ENCODE measurements at regions not wholly inside any gene's neighbourhood (a gene's known extent, or its start where the extent isn't known, plus 50 kb on each side); places are given as distances from the start of the nearest gene placed in this dataset.

GRCh38 chr1:199204231-199204630 is 565.4 kb downstream of the PTPRC start:
- TF ChIP-seq POLR2A (IDR thresholded peaks at IDR 0.05): no peak
- TF ChIP-seq, protein P1, sequence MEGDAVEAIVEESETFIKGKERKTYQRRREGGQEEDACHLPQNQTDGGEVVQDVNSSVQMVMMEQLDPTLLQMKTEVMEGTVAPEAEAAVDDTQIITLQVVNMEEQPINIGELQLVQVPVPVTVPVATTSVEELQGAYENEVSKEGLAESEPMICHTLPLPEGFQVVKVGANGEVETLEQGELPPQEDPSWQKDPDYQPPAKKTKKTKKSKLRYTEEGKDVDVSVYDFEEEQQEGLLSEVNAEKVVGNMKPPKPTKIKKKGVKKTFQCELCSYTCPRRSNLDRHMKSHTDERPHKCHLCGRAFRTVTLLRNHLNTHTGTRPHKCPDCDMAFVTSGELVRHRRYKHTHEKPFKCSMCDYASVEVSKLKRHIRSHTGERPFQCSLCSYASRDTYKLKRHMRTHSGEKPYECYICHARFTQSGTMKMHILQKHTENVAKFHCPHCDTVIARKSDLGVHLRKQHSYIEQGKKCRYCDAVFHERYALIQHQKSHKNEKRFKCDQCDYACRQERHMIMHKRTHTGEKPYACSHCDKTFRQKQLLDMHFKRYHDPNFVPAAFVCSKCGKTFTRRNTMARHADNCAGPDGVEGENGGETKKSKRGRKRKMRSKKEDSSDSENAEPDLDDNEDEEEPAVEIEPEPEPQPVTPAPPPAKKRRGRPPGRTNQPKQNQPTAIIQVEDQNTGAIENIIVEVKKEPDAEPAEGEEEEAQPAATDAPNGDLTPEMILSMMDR (IDR thresholded peaks at IDR 0.05): no peak
